Activated CD4-positive, alpha-beta T cell treated with anti-CD3 and anti-CD28 coated beads, Interleukin-2, amount 50 U/mL, for 48 hours (primary cell): ENCODE measurements at regions not wholly inside any gene's neighbourhood (a gene's known extent, or its start where the extent isn't known, plus 50 kb on each side); places are given as distances from the start of the nearest gene placed in this dataset.
A peak's percentile ranks its signal among the peaks of the same experiment; 100 is the strongest.
"Not testable (repeated sequence)": the region's sequence is repeated elsewhere in the genome, so short reads cannot be mapped to it uniquely, and the experiment has no call there.

Source experiments
- DNase-seq, 2 experiments: peaks; one replicate each; pipeline ENCODE4 v3.0.0-alpha.2; 2020

- DNase-seq = no peak
Observed at GRCh38 chr1:166395729-166396128, 228.9 kb upstream of the FAM78B start.

- DNase-seq = not testable (repeated sequence)
Observed at GRCh38 chr1:166409253-166410082, 242.7 kb upstream of the FAM78B start.

- DNase-seq = no peak
Observed at GRCh38 chr1:166410083-166410385, 243.2 kb upstream of the FAM78B start.

GRCh38 chr1:166416831-166417230 is 250.0 kb upstream of the FAM78B start:
- DNase-seq = not testable (repeated sequence)

GRCh38 chr1:166418344-166418933 is 251.6 kb upstream of the FAM78B start:
- no peak for DNase-seq

- not testable (repeated sequence) for DNase-seq
Observed at GRCh38 chr1:166422586-166422985, 255.8 kb upstream of the FAM78B start.

GRCh38 chr1:166432655-166433054 is 265.9 kb upstream of the FAM78B start:
- no peak for DNase-seq

GRCh38 chr1:166433404-166434304 is 266.9 kb upstream of the FAM78B start:
- DNase-seq = not testable (repeated sequence)

GRCh38 chr1:166457700-166458099 is 290.9 kb upstream of the FAM78B start:
- DNase-seq = no peak

GRCh38 chr1:166464333-166464732 is 297.5 kb upstream of the FAM78B start:
- DNase-seq = no peak

- DNase-seq = no peak
Observed at GRCh38 chr1:166470014-166470413, 303.2 kb upstream of the FAM78B start.

GRCh38 chr1:166470441-166470840 is 303.6 kb upstream of the FAM78B start:
- DNase-seq = no peak

GRCh38 chr1:166471359-166471758 is 304.6 kb upstream of the FAM78B start:
- DNase-seq = no peak

GRCh38 chr1:166479052-166479631 is 312.3 kb upstream of the FAM78B start:
- peak; percentile 62 to 67 for DNase-seq

GRCh38 chr1:166484471-166484870 is 317.7 kb upstream of the FAM78B start:
- DNase-seq = no peak

GRCh38 chr1:166484871-166485270 is 318.1 kb upstream of the FAM78B start:
- no peak for DNase-seq

- DNase-seq = no peak
Observed at GRCh38 chr1:166485620-166486019, 318.8 kb upstream of the FAM78B start.

GRCh38 chr1:166488327-166488726 is 321.5 kb upstream of the FAM78B start:
- no peak for DNase-seq

- DNase-seq = no peak
Observed at GRCh38 chr1:166489356-166489669, 322.5 kb upstream of the FAM78B start.

GRCh38 chr1:166489670-166490436 is 323.1 kb upstream of the FAM78B start:
- peak; percentile 35 to 45 for DNase-seq

- DNase-seq = no peak
Observed at GRCh38 chr1:166490437-166490991, 323.7 kb upstream of the FAM78B start.

GRCh38 chr1:166493765-166494164 is 327.0 kb upstream of the FAM78B start:
- not testable (repeated sequence) for DNase-seq
